ENCODE measurements at regions not wholly inside any gene's neighbourhood (a gene's known extent, or its start where the extent isn't known, plus 50 kb on each side); places are given as distances from the start of the nearest gene placed in this dataset.

GRCh38 chr4:52535793-52536192 is 123.3 kb downstream of the USP46 start:
- TF ChIP-seq CEBPB (IDR thresholded peaks at IDR 0.05; ENCODE audit: low read depth, low read length), result no peak
- no peak for TF ChIP-seq CTCF (conservative IDR thresholded peaks at IDR 0.05; ENCODE audit: low read depth, low read length)
- no peak for TF ChIP-seq POLR2A (IDR thresholded peaks at IDR 0.05; ENCODE audit: low read depth, low read length)
- TF ChIP-seq SMC3 (IDR thresholded peaks at IDR 0.05; ENCODE audit: low read depth, low read length), result no peak
- TF ChIP-seq USF2 (IDR thresholded peaks at IDR 0.05; ENCODE audit: low read depth, low read length), result no peak
- TF ChIP-seq MAFK (IDR thresholded peaks at IDR 0.05; ENCODE audit: low read depth, low read length), result no peak
- TF ChIP-seq NFE2L2 (IDR thresholded peaks at IDR 0.05; ENCODE audit: low read depth, low read length), result no peak
- TF ChIP-seq MAZ (IDR thresholded peaks at IDR 0.05; ENCODE audit: borderline replicate concordance, low read depth, low read length), result no peak
- no peak for TF ChIP-seq RFX5 (IDR thresholded peaks at IDR 0.05; ENCODE audit: low read depth, low read length)
- TF ChIP-seq MXI1 (IDR thresholded peaks at IDR 0.05; ENCODE audit: borderline replicate concordance, low read depth, low read length), result no peak
